HTR-8/SVneo (cell line): ENCODE measurements at regions not wholly inside any gene's neighbourhood (a gene's known extent, or its start where the extent isn't known, plus 50 kb on each side); places are given as distances from the start of the nearest gene placed in this dataset.
A peak's percentile ranks its signal among the peaks of the same experiment; 100 is the strongest.
"Not testable (repeated sequence)": the region's sequence is repeated elsewhere in the genome, so short reads cannot be mapped to it uniquely, and the experiment has no call there.

ENCODE experiments used
- DNase-seq: peaks from one replicate; pipeline ENCODE4 v3.0.0; 2011; ENCODE audit warnings: low spot score, mixed read lengths; ENCODE audit not compliant: insufficient read length
- FAIRE-seq: peaks from 2 replicates; lab custom pipeline; 2011; peaks lifted over from hg19 to GRCh38; lab: Jason Lieb, UNC

DNA sequence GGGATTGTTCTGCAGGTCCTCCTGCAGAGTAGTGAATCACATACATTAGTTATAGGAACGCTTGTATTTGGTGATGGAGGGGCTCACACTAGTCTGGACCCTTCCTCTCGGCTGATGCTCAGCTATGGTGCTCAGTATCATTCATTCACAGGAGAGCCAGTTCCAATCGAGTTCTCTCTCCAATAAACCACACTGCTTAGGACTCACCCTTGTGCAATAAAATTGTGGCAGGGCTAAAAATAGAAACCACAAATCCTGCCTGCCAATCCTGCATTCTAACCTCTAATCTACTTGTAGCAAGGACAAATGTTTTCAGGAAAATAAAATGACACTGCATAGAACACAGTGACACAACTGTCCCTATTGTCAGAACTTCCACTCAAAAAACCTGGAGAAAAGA, 138.4 kb upstream of the TBL1XR1 start:
- DNase-seq (no peak), FAIRE-seq (no peak)

DNA sequence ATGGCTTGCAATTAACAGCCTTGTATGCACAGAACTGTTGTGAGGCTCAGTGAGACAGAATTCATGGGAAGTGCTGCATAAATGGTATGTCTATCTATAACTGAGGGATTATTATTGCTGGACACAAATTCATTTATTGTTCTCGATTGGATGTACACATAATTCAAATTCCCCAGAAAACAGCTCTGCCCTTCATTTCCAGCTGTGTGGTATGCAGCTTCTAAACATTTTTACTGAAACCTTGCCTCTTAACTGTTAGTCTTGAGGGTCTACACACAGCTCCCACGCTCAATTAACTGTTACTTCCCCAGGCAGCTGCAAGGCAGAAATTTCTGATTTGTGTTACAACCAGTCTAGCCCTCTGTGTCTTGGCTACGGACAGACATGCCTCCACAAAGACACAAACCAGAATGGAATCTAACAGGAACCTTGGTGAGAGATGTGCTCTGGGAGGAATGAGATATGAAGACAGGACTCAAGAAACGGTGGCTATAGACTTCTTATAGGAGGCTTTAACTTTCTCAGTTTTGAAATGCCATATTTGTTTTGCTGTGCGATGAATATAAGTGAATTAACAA, 139.7 kb upstream of the TBL1XR1 start:
- no peak for DNase-seq
- no peak for FAIRE-seq

DNA sequence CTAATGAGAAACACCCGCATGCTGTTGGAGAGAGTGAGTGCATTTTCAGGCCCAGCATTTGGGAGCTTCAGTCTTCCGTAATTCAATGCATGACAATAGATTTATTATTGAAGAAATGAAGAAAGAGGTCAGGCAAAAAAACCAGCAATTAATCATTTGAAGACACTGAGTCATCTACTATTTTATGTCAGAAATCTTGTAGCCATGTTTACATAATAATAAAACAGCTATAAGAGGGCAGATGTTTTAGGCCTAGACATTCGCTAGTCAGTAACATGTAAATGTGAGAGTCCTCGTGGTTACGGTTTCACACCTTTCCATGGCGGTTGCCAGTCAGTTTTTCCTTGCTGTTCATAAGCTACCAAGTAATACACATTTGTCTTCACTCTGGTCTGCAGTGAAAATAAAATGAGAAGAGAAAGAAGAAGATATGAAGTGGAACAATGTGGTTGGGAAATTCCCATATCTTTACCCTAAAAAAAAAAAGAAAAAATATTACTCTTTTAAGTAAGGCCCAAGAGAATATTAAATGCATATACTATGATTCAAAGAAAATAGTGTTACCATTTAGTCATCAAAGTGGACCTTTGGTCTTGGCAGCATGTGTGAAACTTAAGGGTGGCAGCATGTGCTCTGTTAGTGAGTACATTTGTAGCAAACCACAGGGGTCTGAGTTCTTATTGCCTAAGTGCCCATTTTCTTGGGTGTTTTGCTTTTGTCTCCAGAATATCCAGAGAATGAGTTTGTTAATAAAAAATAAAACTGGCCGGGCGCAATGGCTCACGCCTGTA, 140.5 kb upstream of the TBL1XR1 start:
- DNase-seq (no peak), FAIRE-seq (no peak)

DNA sequence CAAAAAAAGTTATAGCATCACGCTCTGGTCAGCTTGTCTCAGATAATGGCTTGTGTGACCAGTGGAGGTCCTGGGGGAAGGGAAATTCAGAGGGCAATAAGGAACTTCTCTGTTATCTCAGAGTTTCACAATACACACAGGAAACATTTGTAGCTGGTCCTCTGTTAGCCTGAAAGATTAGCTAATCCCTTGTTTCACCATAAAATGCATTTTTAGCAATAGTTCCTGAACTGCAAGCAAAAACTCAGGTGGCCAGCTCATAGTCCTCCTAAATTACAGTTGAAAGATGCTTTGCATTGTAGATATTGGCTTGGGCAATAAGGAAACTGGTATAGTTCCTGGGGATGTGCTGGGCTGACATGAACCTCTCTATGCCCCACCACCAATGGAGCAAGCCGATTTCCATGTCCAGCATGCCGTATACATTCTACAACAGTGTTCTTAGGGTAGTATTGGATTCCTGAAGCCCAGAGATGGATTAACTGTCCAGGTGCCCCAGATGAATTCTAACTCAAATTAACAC, 141.5 kb upstream of the TBL1XR1 start:
- DNase-seq (no peak), FAIRE-seq (no peak)

DNA sequence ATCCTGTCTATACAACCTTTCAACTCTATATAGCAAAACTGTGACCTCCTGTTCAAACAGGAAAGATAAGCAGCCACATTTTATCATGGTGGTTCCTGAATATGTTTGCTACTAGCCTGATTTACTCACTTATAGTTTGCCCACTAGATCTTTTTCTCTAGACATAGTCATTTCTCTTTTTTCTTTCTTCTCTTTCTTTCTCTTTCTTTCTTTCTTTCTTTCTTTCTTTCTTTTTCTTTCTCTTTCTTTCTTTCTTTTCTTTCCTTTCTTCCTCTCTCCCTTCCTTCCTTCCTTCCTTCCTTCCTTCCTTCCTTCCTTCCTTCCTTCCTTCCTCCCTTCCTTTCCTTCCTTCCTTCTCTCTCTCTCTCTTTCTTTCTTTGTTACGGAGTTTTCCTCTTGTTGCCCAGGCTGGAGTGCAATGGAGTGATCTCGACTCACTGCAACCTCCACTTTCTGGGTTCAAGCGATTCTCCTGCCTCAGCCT, 142.0 kb upstream of the TBL1XR1 start:
- FAIRE-seq, DNase-seq: not testable (repeated sequence)

DNA sequence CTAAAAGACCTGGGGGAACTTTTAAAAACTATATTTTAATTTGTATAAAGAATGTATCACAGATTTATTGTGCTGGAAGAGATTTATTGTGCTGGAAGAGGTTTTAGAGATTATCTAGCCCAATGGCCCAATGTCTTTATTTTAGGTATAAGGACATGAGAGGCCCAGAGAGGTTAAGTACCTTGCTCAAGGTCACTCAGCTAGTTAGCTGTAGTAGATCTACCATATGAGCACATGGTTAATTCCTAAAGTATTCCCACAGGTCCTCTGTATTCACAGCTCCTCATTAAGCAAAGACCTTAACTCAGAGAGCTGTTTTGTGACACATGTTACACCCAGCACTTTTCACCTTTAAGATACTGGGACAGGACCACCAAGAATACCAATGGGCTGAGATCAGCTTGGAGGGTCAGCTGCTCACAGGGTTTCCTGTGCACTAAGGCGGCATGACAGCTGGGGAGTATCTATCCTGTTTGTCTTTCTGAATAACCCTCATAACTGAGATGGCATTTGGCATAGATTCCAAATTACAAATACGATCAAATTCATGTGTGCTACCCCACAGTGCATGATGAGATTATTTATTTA, 143.1 kb upstream of the TBL1XR1 start:
- DNase-seq (no peak), FAIRE-seq (no peak)

DNA sequence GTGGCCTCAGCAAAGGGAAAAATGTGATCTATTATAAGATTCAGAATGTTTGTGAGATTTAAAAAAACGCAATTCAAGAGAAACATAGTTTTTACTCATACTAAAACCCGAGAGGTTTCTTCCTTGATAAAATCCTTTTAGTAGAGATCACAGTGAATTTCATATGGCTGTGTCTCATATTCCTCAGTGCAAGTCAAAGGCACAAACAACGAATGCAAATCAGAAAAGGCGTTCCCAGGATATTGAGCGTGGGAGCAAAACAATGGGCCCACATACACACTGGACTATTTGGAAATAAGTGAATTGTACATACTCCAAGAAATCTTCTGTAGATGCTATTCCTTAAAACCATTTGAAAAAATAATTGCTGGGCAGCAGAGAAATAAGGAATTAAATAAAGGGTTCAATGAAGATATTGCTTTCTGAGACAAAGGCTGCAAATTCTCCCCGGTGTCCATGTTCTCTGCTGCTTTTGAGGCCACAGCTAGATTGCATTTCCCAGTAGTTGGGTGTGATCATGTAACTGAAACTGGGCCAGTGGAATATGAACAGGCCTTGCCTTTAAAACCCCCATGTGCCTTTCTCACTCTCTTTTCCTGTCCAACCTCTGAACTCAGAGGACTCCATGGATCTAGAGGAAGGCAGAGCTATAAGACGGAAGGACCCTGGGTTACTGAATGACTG, 144.6 kb upstream of the TBL1XR1 start:
- FAIRE-seq (no peak), DNase-seq (no peak)

DNA sequence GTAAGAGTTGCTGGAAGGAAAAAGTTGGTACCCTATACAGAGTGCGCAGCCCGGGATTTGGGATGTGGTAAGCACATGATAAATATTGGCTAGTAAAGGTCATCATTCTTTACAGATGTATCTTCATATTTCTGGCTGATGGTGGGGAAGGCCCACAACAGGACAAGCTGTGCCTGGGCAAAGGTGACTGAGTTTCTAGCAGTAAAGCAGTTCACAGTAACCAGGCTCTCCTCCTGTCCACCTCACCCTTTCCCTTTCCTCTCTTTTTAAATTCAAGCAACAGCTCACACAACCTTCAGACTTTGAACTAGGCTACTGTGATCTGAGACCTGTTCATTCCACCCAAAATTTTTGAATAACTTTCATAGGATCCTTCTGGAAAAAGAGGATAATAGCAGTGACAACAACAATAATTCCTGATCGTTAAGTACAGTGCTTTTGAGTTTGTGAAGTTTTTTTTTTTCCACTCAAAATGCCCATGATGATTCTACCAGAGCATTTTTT, 145.9 kb upstream of the TBL1XR1 start:
- no peak for FAIRE-seq
- no peak for DNase-seq

DNA sequence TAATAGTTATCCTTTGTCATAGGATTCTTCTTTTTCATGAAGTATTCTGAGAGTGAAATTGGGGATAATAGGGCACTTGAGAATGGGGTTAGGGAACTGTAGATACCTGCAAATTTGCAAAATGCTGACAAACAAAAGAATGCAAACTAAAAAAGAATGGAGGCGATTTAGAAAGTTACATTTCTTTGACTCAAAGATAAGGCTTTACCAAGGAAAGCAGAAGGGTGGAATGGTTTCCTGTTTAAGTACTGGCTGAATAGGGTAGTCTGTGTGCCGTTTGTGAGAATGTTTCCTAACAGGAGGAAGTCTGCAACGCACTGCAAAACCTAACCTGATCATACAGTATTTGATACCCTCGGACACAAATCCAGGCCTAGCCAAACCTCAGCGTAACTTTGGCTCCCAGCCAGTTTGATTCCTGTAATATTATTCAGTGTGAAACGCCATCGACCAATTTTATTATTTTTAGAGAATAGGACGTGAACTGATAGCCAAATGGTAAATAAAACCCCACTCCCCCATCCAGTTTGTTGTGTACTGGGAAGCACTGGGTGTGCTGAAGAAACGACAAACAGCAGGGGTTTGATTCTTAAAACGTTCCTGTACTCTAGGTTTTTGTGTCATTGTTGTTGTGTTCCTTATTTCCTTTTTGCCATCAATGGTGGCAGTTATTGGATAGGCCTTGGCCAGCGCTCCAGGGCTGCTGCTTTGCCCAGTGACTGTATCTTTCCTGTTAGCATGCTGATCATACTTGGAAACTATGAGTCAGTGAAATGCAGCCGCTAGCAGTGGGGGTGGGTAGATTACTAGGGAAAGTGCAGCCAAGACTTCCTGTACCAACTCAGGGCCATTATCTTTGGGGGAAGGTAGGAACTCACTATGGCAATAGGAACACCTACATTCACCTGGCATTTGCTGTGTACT, 148.0 kb upstream of the TBL1XR1 start:
- peak; percentile 69 for FAIRE-seq
- DNase-seq: peak; percentile 87

DNA sequence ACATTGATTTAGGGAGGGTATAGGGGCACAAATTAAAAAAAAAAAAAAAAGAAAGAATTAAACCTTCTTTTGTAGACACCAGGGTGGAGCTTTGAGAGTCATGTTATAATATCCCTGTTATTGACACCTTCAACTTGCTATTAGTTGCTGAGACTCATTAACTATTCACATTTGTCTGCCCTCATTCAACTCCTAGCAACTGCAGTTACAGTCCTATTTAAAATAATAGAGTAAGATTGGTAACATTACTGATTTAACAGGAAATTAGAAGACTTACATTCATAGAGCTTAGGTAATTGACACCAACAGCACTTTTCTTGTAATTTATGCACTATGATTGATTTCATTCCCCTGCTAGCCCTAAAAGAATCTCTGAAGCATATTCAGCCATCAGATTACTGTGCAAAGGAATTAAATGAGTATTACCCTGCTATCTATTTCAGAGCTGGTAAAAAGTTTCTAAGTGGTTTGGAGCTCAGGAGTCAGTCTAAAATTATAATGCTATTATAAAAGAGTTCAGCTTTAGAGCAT, 148.8 kb upstream of the TBL1XR1 start:
- FAIRE-seq: no peak
- DNase-seq: no peak

DNA sequence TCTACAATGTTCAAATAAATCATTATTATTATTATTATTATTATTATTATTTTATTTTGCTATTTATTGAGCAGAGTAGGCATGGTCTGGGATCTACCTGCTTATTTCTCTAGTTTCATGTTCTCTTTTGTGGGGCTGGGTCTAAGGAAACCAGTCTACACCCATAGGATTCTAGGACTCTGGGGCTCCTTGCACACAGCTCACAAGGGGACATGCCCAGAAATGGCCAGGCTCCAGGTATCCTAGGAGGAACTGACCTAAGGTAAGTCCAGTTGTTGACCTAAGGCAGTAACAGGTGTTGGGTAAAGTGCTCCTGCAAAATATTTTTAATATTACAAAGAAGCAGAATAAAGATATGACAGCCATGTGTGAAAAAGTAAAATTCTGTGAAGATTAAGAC, 149.6 kb upstream of the TBL1XR1 start:
- DNase-seq (no peak), FAIRE-seq (no peak)

DNA sequence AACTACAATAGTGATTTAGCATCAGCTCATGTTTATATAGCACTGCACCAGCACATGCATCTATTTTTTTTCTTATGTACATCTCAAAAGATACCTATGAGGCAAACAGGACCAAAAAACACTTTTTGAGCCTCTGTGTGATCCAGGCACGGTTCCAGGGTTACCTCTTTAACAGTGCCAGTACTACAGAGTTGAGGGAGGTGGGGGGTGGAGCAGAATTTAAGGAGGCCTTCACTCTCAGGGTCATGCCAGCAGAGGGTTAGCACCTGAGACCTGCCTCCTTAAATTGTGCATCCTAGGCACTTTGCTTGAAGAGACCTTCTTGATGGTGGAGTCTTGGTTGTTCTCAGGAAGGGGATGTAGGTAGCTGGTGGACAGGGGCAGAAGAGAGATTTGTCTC, 150.3 kb upstream of the TBL1XR1 start:
- no peak for DNase-seq
- FAIRE-seq: no peak

DNA sequence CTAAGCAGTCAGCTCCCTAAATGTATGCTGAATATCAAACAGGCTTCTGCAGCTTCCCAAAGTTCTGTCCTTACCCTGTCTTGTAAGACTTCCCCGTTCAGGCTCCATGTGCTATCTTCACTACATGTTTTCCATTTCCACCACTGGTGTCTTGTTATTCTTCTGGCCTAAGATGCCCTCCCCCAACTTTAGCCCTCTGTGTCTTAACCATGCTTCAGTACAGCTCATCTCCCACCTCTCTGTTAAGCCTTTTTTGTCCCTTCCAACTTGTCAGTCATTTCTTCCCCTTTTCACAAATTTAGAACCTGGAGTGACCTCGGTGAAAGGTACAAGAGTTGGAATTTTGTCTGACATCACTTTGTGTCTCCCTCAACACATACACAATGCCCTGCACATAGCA, 151.7 kb upstream of the TBL1XR1 start:
- DNase-seq (no peak), FAIRE-seq (no peak)

DNA sequence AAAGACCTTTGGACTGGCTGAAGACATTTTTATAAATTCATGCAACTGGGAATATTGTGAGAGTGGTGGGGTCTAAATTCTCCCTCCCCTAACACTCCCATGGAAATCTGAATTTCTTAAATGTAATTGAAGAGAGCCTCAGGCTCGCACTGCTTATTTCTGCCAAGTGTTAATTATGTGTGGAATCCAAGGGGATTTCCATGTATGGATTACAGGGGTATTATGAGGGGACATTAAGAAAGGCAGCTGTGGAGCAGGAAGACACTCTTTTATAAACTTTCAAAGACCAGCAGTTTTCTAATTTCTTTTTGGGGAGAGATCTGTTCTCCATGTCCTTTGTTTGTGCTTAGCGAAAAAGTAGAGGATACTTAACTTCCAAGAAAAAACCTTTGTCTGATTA, 152.1 kb upstream of the TBL1XR1 start:
- FAIRE-seq (no peak), DNase-seq (no peak)

DNA sequence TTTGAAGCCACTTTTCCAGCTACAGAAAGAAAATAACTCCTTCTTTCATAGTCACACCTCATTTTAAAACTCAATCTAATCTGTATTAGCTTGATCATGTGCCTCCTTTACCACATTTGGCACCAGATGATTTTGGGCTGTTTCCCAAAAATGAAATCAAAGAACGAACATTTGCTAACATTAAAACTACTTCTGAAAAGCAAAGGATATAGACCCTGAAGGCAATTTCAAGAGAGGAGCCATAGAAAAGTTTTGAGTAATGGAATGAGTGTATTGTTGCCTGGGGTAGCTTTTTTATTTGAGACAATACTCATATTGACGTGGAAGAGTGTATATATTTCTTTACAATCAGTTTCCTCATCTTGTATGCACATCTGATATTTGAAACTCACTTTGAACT, 152.8 kb upstream of the TBL1XR1 start:
- FAIRE-seq: no peak
- no peak for DNase-seq

DNA sequence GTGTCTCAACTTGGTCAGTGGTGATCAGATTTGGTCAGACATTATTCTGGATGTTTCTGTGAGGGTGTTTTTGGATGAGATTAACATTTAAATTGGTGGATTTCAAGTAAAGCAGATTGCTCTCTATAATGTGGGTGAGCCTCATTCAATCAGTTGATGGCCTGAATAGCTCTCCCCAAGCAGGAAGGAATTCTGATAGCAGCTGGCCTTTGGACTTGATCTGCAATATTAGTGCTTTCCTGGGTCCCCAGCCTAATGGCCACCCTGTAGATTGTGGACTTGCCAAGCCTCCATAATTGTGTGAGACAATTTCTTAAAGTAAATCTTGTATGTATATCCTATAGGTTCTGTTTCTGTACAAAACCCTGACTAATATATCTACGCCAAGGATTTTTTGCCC, 153.9 kb upstream of the TBL1XR1 start:
- DNase-seq (no peak), FAIRE-seq (no peak)

DNA sequence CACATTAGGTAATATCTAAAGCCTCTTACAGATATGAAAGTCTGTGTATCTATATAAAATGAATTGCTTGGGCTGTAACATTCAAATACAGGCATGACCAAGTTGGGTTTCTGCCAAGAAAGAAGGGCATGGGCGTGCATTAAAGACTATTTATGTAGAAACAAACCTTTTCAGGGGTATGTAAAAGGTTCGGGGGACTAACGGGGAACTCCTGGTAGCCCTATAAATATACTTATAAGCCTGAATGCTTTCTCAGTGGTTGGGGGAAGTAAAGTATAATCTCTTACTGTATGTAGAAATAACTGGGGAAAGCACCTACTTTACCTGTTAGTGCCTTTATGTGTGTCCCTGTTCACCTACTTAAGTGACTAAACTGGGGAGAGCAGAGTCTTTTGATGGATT, 154.5 kb upstream of the TBL1XR1 start:
- FAIRE-seq (no peak), DNase-seq (no peak)

DNA sequence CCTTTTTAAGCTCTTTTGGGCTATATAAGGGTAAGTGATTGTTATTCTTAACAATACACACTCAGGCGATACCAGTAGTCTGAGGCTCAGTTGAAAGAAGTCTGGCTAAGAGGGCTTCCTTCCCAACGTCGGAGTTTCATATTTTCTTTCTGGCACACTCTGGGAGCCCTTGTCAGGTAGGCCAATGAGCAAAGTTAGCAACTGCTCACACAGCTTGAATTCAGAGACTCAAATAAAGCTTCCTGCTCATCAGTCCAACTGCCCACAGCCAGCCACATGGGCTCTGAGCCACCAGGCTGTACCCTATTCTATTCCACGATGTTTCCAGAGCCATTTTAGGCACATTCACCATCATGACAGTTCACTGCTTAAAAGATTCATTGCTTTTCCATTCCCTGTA, 155.1 kb upstream of the TBL1XR1 start:
- FAIRE-seq (no peak), DNase-seq (no peak)

DNA sequence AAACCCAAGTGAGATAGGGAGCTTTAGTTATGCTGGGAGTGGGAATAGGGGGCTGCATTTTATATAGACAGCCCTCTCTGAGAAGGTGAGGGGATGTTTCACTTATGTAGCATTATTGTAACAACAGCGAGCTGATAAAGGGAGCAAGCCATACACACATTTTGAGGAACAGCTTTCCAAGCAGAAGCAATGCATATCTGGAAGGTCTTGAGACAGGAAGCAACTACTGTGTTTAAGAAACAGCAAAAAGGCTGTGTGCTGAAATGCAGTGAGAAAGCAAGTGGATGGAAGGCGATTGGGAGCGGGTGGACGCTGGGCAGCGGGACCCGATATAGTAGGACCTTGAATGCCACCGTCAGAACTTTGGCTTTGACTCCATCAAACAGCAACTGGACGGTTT, 155.9 kb upstream of the TBL1XR1 start:
- no peak for FAIRE-seq
- DNase-seq: no peak
